NT2/D1 (cell line): ENCODE measurements at regions not wholly inside any gene's neighbourhood (a gene's known extent, or its start where the extent isn't known, plus 50 kb on each side); places are given as distances from the start of the nearest gene placed in this dataset.

ENCODE experiments used
- SUZ12 ChIP-seq: IDR thresholded peaks from 2 replicates; pipeline ENCODE4 v1.6.1; 2011; ENCODE audit not compliant: insufficient read length, insufficient read depth; ENCODE audit errors: extremely low read depth
- YY1 ChIP-seq: IDR thresholded peaks from 2 replicates; pipeline ENCODE4 v1.6.1; 2011; ENCODE audit not compliant: insufficient read length, insufficient read depth
- ZNF274 ChIP-seq: IDR thresholded peaks from 2 replicates; pipeline ENCODE4 v1.6.1; 2011; ENCODE audit warnings: mild to moderate bottlenecking, low read depth, low read length

GRCh38 chr15:31255176-31255510, 71.5 kb upstream of the KLF13 start:
- TF ChIP-seq SUZ12: no peak
- TF ChIP-seq YY1: no peak
- TF ChIP-seq ZNF274: no peak
